HepG2 (cell line): ENCODE measurements at regions not wholly inside any gene's neighbourhood (a gene's known extent, or its start where the extent isn't known, plus 50 kb on each side); places are given as distances from the start of the nearest gene placed in this dataset.

Source experiments
- GABPB1 ChIP-seq: IDR thresholded peaks from 2 replicates; pipeline ENCODE4 v1.6.1; 2016; ENCODE audit warnings: mild to moderate bottlenecking, missing genetic modification reagents, moderate library complexity, missing compliant biosample characterization
- HNRNPLL ChIP-seq: fragments of 200-400 bp; formaldehyde crosslinking; IDR thresholded peaks from 2 replicates; pipeline ENCODE4 v1.6.1; 2017; ENCODE audit warnings: mild to moderate bottlenecking, low read depth, low read length; ENCODE audit not compliant: poor library complexity, severe bottlenecking
- MED13 ChIP-seq: sonication (generic); formaldehyde crosslinking; IDR thresholded peaks from 2 replicates; pipeline ENCODE4 v1.5.0; 2020; ENCODE audit warnings: missing genetic modification reagents
- NCOR1 ChIP-seq: fragments of 200-600 bp; sonication (generic); IDR thresholded peaks from 2 replicates; pipeline ENCODE4 v1.7.0; 2017; ENCODE audit warnings: antibody characterized with exemption, low read length, borderline replicate concordance
- NR2F2 ChIP-seq: IDR thresholded peaks from 2 replicates; pipeline ENCODE4 v1.6.1; 2012; ENCODE audit warnings: low read depth, inconsistent platforms, borderline replicate concordance
- RBM39 ChIP-seq: fragments of 200-400 bp; formaldehyde crosslinking; IDR thresholded peaks from one replicate; pipeline ENCODE4 v1.6.1; 2018; ENCODE audit warnings: antibody characterized with exemption, mild to moderate bottlenecking, low read depth, low read length; ENCODE audit not compliant: poor library complexity, severe bottlenecking
- THYN1 ChIP-seq: sonication (generic); formaldehyde crosslinking; IDR thresholded peaks from 2 replicates; pipeline ENCODE4 v1.8.1; 2023; ENCODE audit warnings: low read depth, mild to moderate bottlenecking, moderate library complexity, missing genetic modification reagents, borderline replicate concordance
- ZFX ChIP-seq: sonication (generic); formaldehyde crosslinking; IDR thresholded peaks from 2 replicates; pipeline ENCODE4 v1.4.0; 2020; ENCODE audit warnings: mild to moderate bottlenecking, low read depth, missing genetic modification reagents, moderate library complexity
- ZNF20 ChIP-seq: sonication (generic); formaldehyde crosslinking; IDR thresholded peaks from 2 replicates; pipeline ENCODE4 v1.4.0; 2020; ENCODE audit warnings: mild to moderate bottlenecking, moderate library complexity, missing genetic modification reagents
- ZNF253 ChIP-seq: sonication (generic); formaldehyde crosslinking; IDR thresholded peaks from 2 replicates; pipeline ENCODE4 v1.8.0; 2022; ENCODE audit warnings: mild to moderate bottlenecking, missing genetic modification reagents, borderline replicate concordance
- ZNF282 ChIP-seq: fragments of 450-650 bp; IDR thresholded peaks from 2 replicates; pipeline ENCODE4 v1.6.1; 2018; ENCODE audit not compliant: partially characterized antibody
- ZNF549 ChIP-seq: sonication (generic); formaldehyde crosslinking; IDR thresholded peaks from 2 replicates; pipeline ENCODE4 v1.5.0; 2020; ENCODE audit warnings: missing genetic modification reagents
- ZNF605 ChIP-seq: sonication (generic); formaldehyde crosslinking; IDR thresholded peaks from 2 replicates; pipeline ENCODE4 v1.8.0; 2022; ENCODE audit warnings: mild to moderate bottlenecking, missing genetic modification reagents
- ZNF781 ChIP-seq: sonication (generic); formaldehyde crosslinking; IDR thresholded peaks from 2 replicates; pipeline ENCODE4 v1.5.1; 2020; ENCODE audit warnings: borderline replicate concordance, mild to moderate bottlenecking, missing genetic modification reagents; ENCODE audit errors: not compliant biosample characterization
- TF ChIP-seq, protein P1 (sequence below): IDR thresholded peaks from 2 replicates; pipeline ENCODE4 v1.6.1; 2016; ENCODE audit warnings: missing compliant biosample characterization, missing genetic modification reagents, borderline replicate concordance
- TF ChIP-seq, protein P2 (sequence below): sonication (generic); formaldehyde crosslinking; IDR thresholded peaks from 2 replicates; pipeline ENCODE4 v1.8.0; 2022; ENCODE audit warnings: missing genetic modification reagents, mild to moderate bottlenecking, moderate library complexity, borderline replicate concordance
- TF ChIP-seq, protein P3 (sequence below): sonication (generic); formaldehyde crosslinking; IDR thresholded peaks from 2 replicates; pipeline ENCODE4 v1.4.0; 2020; ENCODE audit warnings: missing genetic modification reagents
- TF ChIP-seq, protein P4 (sequence below): sonication (generic); formaldehyde crosslinking; IDR thresholded peaks from 2 replicates; pipeline ENCODE4 v1.5.1; 2020; ENCODE audit warnings: mild to moderate bottlenecking, missing genetic modification reagents, moderate library complexity

DNA sequence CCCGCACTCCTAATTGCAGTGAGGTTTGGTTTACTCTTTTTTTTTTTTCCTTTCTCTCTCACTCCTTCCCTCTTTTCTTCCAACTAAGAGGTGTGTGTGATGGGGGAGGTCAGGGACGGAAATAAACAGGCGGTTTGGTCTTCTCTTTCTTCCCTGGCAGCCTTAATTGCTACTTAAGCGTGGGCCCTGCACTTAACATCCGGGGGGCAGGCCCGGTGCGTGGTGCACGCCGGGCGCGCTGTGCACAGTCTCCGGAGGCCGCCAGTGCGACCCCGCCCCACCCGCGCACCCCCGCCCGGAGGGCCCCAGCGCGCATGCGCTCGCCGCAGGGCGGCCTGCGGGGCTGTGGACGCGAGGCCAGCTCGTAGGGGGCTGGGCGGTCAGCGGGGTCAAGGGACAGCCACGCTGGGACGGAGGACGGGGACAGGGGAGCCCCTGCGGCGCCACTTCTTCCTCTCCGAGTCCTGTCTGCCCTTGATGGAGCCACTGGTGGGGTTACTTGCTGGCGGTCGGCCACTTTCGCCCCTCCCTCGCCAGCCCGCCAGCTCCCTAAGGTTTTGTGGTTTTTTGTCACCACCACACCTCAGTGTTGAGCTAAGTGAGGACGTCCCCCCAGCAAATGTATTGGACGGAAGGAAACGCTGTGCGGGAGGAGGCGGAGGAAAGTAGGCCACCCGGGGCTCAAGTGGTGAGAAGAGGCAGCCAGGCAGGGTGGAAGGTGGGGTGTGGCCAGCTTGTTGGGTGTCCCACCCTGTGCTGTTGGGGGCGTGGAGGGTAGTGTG is 120.9 kb downstream of the MRM1 start (continued):
- TF ChIP-seq, protein P1, sequence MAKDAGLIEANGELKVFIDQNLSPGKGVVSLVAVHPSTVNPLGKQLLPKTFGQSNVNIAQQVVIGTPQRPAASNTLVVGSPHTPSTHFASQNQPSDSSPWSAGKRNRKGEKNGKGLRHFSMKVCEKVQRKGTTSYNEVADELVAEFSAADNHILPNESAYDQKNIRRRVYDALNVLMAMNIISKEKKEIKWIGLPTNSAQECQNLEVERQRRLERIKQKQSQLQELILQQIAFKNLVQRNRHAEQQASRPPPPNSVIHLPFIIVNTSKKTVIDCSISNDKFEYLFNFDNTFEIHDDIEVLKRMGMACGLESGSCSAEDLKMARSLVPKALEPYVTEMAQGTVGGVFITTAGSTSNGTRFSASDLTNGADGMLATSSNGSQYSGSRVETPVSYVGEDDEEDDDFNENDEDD = peak; percentile 51; the same call in 1 of the 2 replicates
- TF ChIP-seq ZNF605 (no peak), RBM39 (peak; percentile 35), MED13 (CRISPR knock-in tag) (no peak), ZNF253 (CRISPR knock-in tag) (no peak), ZFX (CRISPR knock-in tag) (peak; percentile 19; the same call in 1 of the 2 replicates), NR2F2 (no peak), ZNF549 (CRISPR knock-in tag) (no peak), ZNF282 (no peak), GABPB1 (CRISPR knock-in tag) (peak; percentile 35; the same call in 1 of the 2 replicates), ZNF781 (CRISPR knock-in tag) (no peak), NCOR1 (no peak), ZNF20 (CRISPR knock-in tag) (no peak), THYN1 (CRISPR knock-in tag) (no peak), HNRNPLL (peak; percentile 53)
- TF ChIP-seq, protein P2, sequence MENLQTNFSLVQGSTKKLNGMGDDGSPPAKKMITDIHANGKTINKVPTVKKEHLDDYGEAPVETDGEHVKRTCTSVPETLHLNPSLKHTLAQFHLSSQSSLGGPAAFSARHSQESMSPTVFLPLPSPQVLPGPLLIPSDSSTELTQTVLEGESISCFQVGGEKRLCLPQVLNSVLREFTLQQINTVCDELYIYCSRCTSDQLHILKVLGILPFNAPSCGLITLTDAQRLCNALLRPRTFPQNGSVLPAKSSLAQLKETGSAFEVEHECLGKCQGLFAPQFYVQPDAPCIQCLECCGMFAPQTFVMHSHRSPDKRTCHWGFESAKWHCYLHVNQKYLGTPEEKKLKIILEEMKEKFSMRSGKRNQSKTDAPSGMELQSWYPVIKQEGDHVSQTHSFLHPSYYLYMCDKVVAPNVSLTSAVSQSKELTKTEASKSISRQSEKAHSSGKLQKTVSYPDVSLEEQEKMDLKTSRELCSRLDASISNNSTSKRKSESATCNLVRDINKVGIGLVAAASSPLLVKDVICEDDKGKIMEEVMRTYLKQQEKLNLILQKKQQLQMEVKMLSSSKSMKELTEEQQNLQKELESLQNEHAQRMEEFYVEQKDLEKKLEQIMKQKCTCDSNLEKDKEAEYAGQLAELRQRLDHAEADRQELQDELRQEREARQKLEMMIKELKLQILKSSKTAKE (CRISPR knock-in tag) = no peak
- TF ChIP-seq, protein P3, sequence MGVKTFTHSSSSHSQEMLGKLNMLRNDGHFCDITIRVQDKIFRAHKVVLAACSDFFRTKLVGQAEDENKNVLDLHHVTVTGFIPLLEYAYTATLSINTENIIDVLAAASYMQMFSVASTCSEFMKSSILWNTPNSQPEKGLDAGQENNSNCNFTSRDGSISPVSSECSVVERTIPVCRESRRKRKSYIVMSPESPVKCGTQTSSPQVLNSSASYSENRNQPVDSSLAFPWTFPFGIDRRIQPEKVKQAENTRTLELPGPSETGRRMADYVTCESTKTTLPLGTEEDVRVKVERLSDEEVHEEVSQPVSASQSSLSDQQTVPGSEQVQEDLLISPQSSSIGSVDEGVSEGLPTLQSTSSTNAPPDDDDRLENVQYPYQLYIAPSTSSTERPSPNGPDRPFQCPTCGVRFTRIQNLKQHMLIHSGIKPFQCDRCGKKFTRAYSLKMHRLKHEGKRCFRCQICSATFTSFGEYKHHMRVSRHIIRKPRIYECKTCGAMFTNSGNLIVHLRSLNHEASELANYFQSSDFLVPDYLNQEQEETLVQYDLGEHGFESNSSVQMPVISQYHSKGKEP (CRISPR knock-in tag) = no peak
- TF ChIP-seq, protein P4, sequence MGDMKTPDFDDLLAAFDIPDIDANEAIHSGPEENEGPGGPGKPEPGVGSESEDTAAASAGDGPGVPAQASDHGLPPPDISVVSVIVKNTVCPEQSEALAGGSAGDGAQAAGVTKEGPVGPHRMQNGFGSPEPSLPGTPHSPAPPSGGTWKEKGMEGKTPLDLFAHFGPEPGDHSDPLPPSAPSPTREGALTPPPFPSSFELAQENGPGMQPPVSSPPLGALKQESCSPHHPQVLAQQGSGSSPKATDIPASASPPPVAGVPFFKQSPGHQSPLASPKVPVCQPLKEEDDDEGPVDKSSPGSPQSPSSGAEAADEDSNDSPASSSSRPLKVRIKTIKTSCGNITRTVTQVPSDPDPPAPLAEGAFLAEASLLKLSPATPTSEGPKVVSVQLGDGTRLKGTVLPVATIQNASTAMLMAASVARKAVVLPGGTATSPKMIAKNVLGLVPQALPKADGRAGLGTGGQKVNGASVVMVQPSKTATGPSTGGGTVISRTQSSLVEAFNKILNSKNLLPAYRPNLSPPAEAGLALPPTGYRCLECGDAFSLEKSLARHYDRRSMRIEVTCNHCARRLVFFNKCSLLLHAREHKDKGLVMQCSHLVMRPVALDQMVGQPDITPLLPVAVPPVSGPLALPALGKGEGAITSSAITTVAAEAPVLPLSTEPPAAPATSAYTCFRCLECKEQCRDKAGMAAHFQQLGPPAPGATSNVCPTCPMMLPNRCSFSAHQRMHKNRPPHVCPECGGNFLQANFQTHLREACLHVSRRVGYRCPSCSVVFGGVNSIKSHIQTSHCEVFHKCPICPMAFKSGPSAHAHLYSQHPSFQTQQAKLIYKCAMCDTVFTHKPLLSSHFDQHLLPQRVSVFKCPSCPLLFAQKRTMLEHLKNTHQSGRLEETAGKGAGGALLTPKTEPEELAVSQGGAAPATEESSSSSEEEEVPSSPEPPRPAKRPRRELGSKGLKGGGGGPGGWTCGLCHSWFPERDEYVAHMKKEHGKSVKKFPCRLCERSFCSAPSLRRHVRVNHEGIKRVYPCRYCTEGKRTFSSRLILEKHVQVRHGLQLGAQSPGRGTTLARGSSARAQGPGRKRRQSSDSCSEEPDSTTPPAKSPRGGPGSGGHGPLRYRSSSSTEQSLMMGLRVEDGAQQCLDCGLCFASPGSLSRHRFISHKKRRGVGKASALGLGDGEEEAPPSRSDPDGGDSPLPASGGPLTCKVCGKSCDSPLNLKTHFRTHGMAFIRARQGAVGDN (CRISPR knock-in tag) = peak; percentile 56
